ENCODE measurements at regions not wholly inside any gene's neighbourhood (a gene's known extent, or its start where the extent isn't known, plus 50 kb on each side); places are given as distances from the start of the nearest gene placed in this dataset.

DNA sequence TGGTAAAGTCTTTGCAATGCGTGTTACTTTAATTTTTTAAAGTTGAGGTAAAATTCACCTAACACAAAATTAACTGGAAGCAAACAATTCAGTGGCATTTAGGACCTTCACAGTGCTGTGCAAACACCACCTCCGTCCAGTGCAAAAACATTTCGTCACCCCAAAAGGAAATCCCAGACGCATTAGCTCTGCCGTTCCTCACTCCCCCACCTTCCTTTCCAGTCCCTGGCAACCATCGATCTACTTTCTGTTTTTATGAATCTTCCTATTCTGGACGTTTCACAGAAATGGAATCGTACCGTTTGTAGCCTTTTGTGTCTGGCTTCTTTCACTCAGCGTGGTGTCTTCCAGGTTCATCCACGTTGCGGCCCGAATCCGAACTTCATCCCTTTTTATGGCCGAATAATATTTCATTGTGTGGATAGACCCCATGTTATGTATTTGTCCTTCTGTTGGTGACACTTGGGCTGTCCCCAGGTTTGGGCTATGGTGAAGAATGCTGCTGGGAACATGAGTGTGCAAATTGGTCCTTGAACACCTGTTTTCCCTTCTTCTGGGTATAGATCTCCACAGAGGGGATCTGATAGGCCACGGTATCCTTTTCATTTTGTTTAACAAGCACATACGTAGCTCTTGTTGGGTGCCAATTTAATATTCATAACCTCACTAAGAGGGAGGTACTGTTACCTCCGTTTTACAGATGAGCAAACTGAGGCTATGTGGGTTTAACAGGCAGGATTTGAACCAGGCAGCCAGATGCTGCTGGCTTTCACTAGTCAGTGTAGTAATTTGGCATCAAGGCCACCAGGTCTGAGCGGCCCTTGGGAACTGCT lies 232.0 kb upstream of the GSE1 start:
- no peak for DNase-seq

DNA sequence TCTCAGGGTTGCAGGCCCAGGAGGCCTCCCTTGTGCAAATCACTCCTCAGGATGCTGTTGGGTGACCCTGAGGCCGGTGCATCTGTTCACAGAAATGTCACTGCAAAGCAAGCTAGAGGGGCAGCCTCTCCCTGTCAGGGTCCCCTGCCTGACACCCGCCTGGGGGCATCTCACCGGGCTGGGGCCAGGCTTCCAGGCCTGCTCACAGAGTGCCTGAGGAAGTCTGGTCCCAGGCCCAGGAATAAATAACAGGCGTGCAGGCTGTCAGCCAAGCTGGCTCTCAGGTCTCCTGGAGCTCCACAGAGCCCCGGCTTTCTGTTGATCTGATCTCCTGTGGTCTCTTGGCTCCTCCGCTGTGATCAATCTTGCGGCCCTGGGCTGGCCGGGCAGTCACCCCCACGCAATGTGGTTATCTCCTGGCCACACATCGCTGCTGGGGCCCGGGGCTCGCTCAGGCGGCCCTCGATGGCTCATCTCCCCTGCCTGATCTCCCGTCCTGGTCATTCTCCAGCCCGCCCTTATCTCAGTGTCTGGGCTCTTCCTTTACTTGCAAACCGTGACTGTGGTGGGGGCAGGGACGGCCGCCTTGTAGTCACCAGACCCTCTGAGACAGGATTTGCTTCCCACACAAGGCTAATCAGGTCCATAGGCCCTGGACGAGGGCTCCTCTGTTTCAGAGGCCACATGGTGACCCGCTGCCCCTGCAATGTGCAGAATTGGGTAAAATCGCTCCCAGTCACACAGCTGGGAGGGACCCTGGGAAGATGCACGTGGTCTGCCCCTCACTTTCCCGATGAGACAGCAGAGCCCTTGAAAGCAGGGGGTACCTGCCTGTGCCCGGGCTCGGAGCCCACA lies 231.2 kb upstream of the GSE1 start:
- DNase-seq: no peak

GRCh38 chr16:85382717-85383118 lies 230.4 kb upstream of the GSE1 start:
- no peak for DNase-seq

- no peak for DNase-seq
Observed at GRCh38 chr16:85383836-85384832, 229.0 kb upstream of the GSE1 start.

- no peak for DNase-seq
Observed at GRCh38 chr16:85384833-85385462, 228.2 kb upstream of the GSE1 start.

DNA sequence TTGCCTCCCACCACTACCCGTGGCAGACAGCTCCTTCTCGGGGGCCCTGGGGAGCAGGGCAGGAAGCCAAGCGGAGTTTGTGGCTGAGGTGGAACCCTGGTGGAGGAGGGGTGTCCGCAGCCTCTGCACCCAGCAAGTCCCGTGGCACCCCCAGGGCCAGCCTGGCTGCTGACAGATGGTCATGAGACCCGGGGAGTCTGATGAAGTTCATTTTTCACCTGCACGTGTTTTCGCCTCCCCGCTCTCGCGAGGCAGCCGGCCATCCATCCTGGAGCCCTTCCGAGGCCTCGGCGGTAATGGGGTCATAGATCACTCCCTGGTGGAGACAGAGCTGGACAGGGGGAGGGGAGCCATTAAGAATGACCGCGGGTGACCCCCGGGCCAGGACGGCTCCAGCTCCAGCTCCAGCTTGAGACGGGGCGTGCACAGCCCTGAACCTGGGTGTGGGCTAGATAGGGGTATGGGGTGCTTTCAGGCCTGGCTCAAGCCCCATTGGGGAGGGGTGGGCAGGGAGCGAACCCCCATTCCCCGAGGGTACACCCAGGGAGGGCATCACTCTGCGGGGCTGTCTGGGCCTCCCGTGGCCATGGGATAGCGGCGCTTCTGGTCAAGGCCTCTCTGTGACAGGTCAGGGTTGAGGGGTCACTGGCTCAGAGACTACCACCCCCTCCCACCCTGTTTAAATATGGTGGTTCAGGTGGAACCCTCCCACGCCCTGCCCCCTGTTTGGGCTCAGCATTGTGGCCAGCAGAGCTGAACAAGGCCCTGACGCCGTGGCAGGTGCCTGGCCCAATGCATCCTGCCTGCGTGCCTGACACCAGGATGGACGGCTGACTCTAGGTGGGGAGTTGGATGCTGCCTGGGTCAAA lies 227.4 kb upstream of the GSE1 start:
- no peak for DNase-seq

DNA sequence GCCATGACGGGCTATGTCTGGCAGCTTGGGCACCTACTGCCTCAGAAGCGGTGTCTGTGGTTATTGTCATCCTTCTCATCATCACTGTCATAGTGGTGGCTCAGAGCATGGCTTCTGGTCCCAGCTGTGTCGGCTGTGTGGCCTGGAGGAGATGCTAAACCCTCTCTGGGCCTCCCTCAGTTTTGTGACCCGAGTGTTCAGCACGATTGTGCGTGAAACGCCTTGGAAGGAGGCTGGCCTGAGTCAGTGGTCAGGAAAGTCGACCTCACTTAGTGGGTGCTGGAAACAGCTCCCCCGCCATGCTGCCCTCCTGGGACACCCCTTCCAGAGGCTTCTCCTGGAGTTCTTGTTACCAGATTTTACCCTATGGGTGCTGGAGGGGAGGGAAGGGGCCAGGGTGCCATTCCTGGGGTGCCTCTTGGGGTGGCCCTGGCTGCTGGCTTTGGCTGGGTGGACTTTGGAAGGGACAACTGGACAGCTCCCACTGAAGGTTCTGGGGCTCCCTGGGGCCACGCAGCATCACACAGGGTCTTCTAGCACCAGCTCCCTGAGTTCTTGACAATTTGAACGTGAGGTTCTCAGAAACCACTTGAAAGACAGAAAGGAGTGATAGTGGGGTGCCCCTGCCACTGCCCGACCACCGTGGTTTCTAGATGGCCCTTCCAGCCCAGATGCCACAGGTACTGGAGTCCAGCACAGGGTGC lies 226.5 kb upstream of the GSE1 start:
- DNase-seq: no peak

DNA sequence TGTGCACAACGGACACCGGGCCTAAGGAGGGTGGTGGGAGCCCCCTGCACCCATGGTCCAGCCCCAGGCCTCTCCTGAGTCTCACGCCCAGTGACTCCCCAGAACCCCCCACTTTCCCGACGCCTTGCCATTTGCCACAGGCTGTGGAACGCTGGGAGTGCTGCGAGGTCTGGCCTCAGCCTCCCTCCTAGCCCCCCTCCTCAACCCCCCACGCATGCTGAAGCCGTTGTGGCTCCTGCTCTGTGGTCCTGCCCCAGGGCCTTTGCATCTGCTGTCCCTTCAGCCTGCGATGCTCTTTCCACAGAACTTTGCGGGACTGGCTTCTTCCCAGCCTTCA lies 226.0 kb upstream of the GSE1 start:
- no peak for DNase-seq

- no peak for DNase-seq
Observed at GRCh38 chr16:85387731-85388295, 225.3 kb upstream of the GSE1 start.

- DNase-seq: no peak
Observed at GRCh38 chr16:85389679-85390470, 223.2 kb upstream of the GSE1 start.

GRCh38 chr16:85390511-85391174 lies 222.5 kb upstream of the GSE1 start:
- DNase-seq: no peak

- DNase-seq: no peak
Observed at GRCh38 chr16:85391175-85391707, 221.9 kb upstream of the GSE1 start.

- DNase-seq: no peak
Observed at GRCh38 chr16:85391769-85392583, 221.1 kb upstream of the GSE1 start.

GRCh38 chr16:85392756-85393673 lies 220.1 kb upstream of the GSE1 start:
- DNase-seq: no peak

- DNase-seq: peak; percentile 92
Observed at GRCh38 chr16:85393674-85394451, 219.3 kb upstream of the GSE1 start.
